ENCODE measurements at regions not wholly inside any gene's neighbourhood (a gene's known extent, or its start where the extent isn't known, plus 50 kb on each side); places are given as distances from the start of the nearest gene placed in this dataset.
"Not testable (repeated sequence)": the region's sequence is repeated elsewhere in the genome, so short reads cannot be mapped to it uniquely, and the experiment has no call there.

DNA sequence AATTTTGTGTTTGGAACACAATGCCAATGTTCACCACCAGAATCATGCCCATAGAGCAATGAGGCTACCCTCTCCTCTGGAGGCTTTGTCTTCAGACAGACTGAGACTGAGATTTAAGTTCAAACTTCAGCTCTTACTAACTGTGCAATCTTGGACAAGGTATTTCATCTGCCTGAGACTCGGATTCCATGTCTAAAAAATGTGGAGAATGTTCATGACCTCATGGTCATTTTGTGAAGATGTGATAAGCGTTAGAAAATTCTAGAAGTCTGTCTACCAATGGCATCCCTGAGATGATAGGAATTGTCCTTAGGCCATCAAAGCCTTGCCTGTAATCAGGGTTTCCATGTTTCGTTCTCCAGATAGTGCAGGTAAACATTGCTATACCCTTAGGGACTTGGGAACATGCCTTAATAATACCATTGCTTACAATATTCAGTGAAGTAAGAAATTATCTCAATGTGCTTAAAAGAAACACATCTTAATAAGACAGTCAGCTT is 388.2 kb upstream of the MAF start:
- H3K4me3 ChIP-seq: no peak overlapping the region
- H3K4me1 ChIP-seq (ENCODE audit: low read depth): no peaks in the 10 kb centered on the region
- TF ChIP-seq, protein P1, sequence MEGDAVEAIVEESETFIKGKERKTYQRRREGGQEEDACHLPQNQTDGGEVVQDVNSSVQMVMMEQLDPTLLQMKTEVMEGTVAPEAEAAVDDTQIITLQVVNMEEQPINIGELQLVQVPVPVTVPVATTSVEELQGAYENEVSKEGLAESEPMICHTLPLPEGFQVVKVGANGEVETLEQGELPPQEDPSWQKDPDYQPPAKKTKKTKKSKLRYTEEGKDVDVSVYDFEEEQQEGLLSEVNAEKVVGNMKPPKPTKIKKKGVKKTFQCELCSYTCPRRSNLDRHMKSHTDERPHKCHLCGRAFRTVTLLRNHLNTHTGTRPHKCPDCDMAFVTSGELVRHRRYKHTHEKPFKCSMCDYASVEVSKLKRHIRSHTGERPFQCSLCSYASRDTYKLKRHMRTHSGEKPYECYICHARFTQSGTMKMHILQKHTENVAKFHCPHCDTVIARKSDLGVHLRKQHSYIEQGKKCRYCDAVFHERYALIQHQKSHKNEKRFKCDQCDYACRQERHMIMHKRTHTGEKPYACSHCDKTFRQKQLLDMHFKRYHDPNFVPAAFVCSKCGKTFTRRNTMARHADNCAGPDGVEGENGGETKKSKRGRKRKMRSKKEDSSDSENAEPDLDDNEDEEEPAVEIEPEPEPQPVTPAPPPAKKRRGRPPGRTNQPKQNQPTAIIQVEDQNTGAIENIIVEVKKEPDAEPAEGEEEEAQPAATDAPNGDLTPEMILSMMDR (IDR thresholded peaks at IDR 0.05; ENCODE audit: low read depth, low read length): no peak
- H3K27me3 ChIP-seq: peaks cover 22% of the 10 kb centered on the region
- H3K9me3 ChIP-seq (ENCODE audit: low read depth): no peaks in the 10 kb centered on the region
- DNase-seq (ENCODE audit: low read depth in 1 of 2, low spot score in 1 of 2): no peak
- H3K36me3 ChIP-seq: no peaks in the 10 kb centered on the region
- no peak overlapping the region for H3K27ac ChIP-seq

DNA sequence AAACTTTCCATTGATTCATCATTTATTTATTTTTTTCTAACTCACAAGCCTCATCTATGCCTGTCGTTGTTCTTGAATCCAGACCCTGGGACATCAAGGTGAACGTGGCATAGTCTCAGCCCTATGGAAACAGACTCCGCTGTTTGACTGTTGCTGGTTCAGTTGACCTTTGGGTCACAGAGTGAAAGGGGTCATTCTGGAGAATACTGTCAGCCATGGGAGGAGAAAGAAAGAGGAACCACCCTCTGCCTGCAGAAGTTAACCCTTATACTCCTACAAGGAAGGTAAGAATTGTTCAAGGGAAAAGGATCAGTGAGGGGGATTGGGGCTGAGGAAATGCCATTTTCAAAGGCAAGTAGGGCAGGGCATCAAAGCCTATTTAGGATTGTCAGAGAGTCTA is 387.6 kb upstream of the MAF start:
- H3K36me3 ChIP-seq: no peaks in the 10 kb centered on the region
- DNase-seq (ENCODE audit: low read depth in 1 of 2, low spot score in 1 of 2): no peak
- H3K27ac ChIP-seq: no peak overlapping the region
- H3K4me3 ChIP-seq: no peak overlapping the region
- H3K9me3 ChIP-seq (ENCODE audit: low read depth): no peaks in the 10 kb centered on the region
- H3K27me3 ChIP-seq: peaks cover 20% of the 10 kb centered on the region
- TF ChIP-seq, protein P1 (IDR thresholded peaks at IDR 0.05; ENCODE audit: low read depth, low read length): no peak
- H3K4me1 ChIP-seq (ENCODE audit: low read depth): no peaks in the 10 kb centered on the region

GRCh38 chr16:79986352-79986751 is 385.8 kb upstream of the MAF start:
- H3K27ac ChIP-seq: no peak overlapping the region
- DNase-seq (ENCODE audit: low read depth in 1 of 2, low spot score in 1 of 2): no peak
- TF ChIP-seq, protein P1 (IDR thresholded peaks at IDR 0.05; ENCODE audit: low read depth, low read length): no peak
- peaks cover 32% of the 10 kb centered on the region for H3K27me3 ChIP-seq
- H3K36me3 ChIP-seq: no peaks in the 10 kb centered on the region
- H3K4me1 ChIP-seq (ENCODE audit: low read depth): no peaks in the 10 kb centered on the region
- H3K9me3 ChIP-seq (ENCODE audit: low read depth): no peaks in the 10 kb centered on the region
- H3K4me3 ChIP-seq: no peak overlapping the region

- TF ChIP-seq, protein P1 (IDR thresholded peaks at IDR 0.05; ENCODE audit: low read depth, low read length): no peak
- H3K9me3 ChIP-seq (ENCODE audit: low read depth): no peaks in the 10 kb centered on the region
- no peak overlapping the region for H3K4me3 ChIP-seq
- H3K36me3 ChIP-seq: no peaks in the 10 kb centered on the region
- H3K27me3 ChIP-seq: peaks cover 35% of the 10 kb centered on the region
- no peak overlapping the region for H3K27ac ChIP-seq
- no peak for DNase-seq (ENCODE audit: low read depth in 1 of 2, low spot score in 1 of 2)
- no peaks in the 10 kb centered on the region for H3K4me1 ChIP-seq (ENCODE audit: low read depth)
Measured at GRCh38 chr16:79985606-79986005, 385.1 kb upstream of the MAF start.

DNA sequence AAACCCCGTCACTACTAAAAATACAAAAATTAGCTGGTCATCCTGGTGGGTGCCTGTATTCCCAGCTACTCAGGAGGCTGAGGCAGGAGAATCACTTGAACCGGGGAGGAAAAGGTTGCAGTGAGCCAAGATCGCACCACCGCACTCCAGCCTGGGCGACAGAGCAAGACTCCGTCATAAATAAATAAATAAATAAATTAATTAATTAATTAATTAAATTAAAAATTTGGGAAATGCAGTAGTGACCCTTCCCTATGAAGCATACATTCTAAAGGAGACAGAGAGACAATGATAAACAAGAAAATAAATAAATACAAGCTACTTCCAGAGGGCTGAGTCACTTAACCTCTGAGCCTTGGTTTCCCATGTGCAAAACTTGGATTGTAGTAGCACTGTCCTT is 383.6 kb upstream of the MAF start:
- H3K36me3 ChIP-seq; DNase-seq (ENCODE audit: low read depth in 1 of 2, low spot score in 1 of 2): not testable (repeated sequence)

DNA sequence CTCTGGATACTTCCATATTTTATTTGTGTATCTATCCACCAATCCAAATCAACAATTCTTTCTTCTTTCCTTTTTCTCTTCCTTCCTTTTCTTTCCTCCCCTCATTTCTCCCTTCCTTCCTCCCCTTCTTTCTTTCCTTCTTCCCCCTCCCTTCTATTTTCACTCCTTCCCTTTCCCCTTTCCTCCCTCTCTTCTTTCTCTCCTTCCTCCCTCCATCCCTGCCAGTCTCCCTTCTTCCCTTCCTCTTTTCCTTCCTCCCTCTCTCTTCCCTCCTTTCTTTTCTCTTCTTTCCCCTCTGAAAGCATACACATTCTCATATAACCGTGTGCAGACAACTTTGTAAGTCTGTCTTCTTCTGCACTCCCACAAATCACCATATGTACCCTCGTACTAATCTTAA is 382.3 kb upstream of the MAF start:
- Histone ChIP-seq H3K36me3 (no peaks in the 10 kb centered on the region), H3K27me3 (peaks cover 41% of the 10 kb centered on the region), H3K27ac (no peak overlapping the region), H3K9me3 (ENCODE audit: low read depth) (no peaks in the 10 kb centered on the region), H3K4me3 (no peak overlapping the region), H3K4me1 (ENCODE audit: low read depth) (no peaks in the 10 kb centered on the region)
- TF ChIP-seq, protein P1 (IDR thresholded peaks at IDR 0.05; ENCODE audit: low read depth, low read length): no peak
- no peak for DNase-seq (ENCODE audit: low read depth in 1 of 2, low spot score in 1 of 2)

More for the DNA sequence above, 383.6 kb upstream of the MAF start:
- H3K27me3 ChIP-seq: peaks cover 36% of the 10 kb centered on the region
- not testable (repeated sequence) for H3K27ac ChIP-seq; H3K4me1 ChIP-seq (ENCODE audit: low read depth); H3K9me3 ChIP-seq (ENCODE audit: low read depth); H3K4me3 ChIP-seq
